T-helper 17 cell (primary cell): ENCODE measurements at regions not wholly inside any gene's neighbourhood (a gene's known extent, or its start where the extent isn't known, plus 50 kb on each side); places are given as distances from the start of the nearest gene placed in this dataset.
"Not testable (repeated sequence)": the region's sequence is repeated elsewhere in the genome, so short reads cannot be mapped to it uniquely, and the experiment has no call there.

Experiments
- ATAC-seq: fragments of 150-1000 bp; cut with Tn5 transposase; 2 replicates; pipeline ENCODE4 v1.10.0; 2021; ENCODE audit warnings: mild to moderate bottlenecking, moderate library complexity
- DNase-seq, 3 donors: peaks; one replicate each; pipeline versions ENCODE4 v3.0.0 to v3.0.0-alpha.2; 2020 to 2021
- H3K9me3 ChIP-seq: one replicate; pipeline ENCODE4 v1.7.0; 2013; ENCODE audit warnings: low read length, mild to moderate bottlenecking; ENCODE audit not compliant: control insufficient read depth, poor library complexity, severe bottlenecking
- H3K27ac Mint-ChIP-seq: one replicate; pipeline ENCODE4 v1.8.0; 2022; ENCODE audit warnings: mild to moderate bottlenecking, moderate library complexity, mixed read lengths
- H3K27me3 Mint-ChIP-seq: one replicate; pipeline ENCODE4 v1.8.0; 2022; ENCODE audit warnings: mixed read lengths
- H3K36me3 Mint-ChIP-seq: one replicate; pipeline ENCODE4 v1.8.0; 2022; ENCODE audit warnings: low read depth, mixed read lengths
- H3K4me1 Mint-ChIP-seq: one replicate; pipeline ENCODE4 v1.8.0; 2022; ENCODE audit warnings: mild to moderate bottlenecking, mixed read lengths
- H3K4me3 Mint-ChIP-seq: one replicate; pipeline ENCODE4 v1.8.0; 2022; ENCODE audit warnings: mild to moderate bottlenecking, moderate library complexity, mixed read lengths

DNA sequence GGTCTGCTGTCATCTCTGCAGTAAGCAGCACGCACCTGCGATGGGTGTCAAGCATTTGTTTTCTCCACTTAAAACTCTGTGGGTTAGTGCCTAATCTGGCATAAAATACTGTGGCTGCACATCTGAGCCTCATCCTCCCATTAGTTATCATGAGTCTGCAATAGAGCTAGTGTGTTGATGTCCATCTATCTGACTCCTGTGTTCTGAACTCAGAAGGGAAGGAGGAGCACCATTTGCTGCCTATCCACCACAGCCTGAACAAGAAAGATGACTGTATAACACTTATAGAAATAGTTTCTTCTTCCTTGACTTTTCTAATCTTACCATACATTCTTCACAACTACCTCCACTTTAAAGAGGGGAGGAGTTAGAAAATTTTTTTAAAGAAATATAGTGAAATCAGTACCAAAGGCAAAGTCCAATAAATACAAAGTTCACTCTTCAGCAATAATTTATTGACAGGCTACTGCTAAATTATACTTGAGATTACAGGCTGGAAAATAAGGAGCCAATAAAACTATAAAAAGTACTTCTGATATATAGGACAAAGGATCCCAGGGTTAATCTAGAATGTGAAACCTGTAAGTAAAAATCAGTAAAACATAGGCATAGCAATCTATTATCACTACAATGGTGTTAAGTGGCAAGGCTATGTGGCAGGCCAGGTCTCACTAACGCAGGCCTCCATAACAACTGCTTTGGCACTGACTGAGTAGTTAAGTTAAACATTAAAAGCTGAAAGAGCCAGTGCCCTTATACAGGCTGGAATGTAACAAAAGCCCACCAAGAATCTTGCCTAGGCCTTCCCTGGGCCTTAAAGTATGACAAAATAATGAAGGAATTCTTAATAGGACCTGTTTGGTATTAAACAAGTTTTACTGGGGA, 70.2 kb downstream of the LGALS9C start:
- H3K9me3 ChIP-seq, DNase-seq, H3K4me3 Mint-ChIP-seq, H3K27me3 Mint-ChIP-seq, H3K4me1 Mint-ChIP-seq, H3K36me3 Mint-ChIP-seq, H3K27ac Mint-ChIP-seq, ATAC-seq: not testable (repeated sequence)

DNA sequence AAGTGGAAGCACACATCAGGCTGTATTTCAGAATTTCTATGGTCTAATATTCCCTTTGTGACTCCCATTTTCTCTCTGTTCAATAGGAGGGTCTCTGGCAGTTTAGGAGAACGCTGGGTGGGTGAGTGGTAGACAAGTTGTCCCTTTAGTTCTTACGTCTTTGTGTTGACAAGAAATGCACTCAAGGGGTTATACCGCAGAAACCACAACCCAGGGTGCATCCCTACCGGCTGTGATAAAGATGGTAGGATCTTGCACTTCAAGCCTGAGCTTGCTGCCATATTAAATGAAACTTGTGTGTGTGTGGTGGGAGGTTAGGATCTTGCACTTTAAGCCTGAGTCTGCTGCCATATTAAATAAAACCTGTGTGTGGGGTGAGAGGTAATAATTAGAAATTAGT, 80.5 kb downstream of the LGALS9C start:
- not testable (repeated sequence) for H3K4me1 Mint-ChIP-seq, H3K4me3 Mint-ChIP-seq, H3K27ac Mint-ChIP-seq, H3K27me3 Mint-ChIP-seq, H3K36me3 Mint-ChIP-seq, DNase-seq, H3K9me3 ChIP-seq, ATAC-seq

DNA sequence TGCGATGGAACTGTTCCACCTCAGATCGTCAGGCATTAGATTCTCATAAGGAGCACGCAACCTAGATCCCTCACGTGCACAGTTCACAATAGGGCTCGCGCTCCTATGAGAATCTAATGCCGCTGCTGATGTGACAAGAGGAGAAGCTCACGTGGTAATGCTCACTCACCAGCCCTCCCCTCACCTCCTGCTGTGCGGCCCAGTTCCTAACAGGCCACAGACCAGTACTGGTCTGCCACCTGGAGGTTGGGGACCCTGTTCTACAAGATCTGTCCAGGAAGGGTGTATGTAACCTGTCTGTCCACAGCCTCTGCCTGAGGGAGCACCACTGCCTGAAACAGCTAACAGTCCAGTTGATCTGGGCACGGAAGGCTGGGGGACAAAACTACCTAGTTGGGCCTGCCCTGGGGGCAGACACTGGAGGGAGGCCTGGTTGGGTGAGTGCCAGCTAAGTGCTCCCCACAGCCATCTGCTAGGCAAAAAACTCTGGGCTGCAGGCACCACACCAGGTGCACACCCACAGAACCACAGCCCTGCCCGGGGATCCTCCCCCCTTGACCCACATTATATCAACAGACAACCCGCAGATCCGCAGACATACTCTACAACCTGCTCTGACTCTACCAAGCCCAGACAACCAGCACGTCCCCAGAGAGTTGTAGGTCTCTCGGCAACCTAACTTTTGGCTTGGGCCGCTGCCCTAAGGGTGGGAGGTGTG, 80.7 kb downstream of the TBC1D28 start:
- ATAC-seq (peak; percentile 96), DNase-seq (peak in 2 of 3 donors; percentile 34 to 49)
- Mint-ChIP-seq H3K27ac (peak overlapping the region; percentile 86), H3K4me3 (peak overlapping the region; percentile 86), H3K4me1 (peaks cover 12% of the 10 kb centered on the region)
- H3K9me3 ChIP-seq, H3K27me3 Mint-ChIP-seq, H3K36me3 Mint-ChIP-seq: not testable (repeated sequence)

DNA sequence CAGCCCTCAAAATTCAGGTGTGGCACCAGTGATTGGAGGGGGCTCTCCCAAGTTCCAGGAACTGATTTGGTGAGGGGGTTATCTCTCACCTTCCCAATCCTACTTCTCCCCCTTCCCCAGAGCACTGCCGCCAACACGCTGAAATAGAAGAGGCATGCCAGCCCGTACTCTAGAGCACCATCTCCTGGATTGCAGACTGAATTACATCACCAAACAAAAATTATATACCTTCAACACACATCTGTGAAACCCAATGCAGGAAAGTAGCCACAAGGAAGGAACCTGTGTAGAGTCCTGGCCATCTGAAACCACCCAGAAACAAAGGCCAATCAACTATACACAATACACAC, 80.1 kb downstream of the TBC1D28 start:
- not testable (repeated sequence) for H3K36me3 Mint-ChIP-seq, H3K9me3 ChIP-seq, H3K27me3 Mint-ChIP-seq
- Mint-ChIP-seq H3K27ac (peak overlapping the region; percentile 86), H3K4me3 (peak overlapping the region; percentile 86), H3K4me1 (peaks cover 12% of the 10 kb centered on the region)
- DNase-seq (peak in 2 of 3 donors; percentile 19 to 25), ATAC-seq (peak; percentile 79)

DNA sequence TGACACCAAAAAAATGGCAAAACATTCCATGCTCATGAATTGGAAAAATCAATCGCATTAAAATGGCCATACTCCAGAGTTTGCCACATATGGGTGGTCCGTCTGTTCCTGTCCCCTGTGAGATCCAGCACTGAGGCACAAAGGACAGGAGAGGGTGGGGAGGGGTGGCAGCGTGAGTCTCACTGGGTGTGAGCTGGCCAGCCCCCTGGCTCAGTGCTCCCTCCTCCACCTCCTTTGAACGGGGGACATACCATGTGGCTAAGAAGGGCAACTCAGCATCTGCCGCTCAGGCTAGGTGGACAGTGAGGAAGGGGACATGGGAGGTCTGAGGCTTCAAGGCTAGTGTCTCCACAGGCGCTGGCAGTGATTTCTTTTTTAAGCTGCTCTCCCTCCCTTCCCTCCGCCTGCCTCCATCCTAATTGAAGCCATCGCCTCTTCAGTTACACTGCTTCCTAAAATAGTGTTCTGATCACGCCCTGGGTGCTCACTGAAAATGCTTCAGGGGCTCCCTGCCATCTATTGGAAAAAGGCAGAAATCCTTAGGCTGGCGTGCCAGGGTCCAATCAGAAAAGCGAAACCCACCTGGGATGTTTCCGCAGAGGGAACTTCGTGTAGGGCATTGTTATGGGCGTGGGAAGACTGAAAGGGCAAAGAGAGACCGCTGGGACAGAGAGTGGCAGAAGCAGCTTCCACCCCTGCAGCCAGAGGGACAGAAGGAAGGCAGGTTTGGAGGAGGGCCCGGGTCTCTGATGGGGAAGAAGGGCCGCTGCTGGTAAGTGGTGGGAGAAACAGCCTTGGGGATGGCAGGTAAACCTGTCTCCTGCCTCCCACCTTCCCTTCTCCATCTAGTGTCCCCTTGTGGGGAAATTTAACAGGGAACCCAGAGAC, 75.8 kb downstream of the TBC1D28 start:
- ATAC-seq, H3K36me3 Mint-ChIP-seq, H3K27me3 Mint-ChIP-seq, H3K4me3 Mint-ChIP-seq, H3K27ac Mint-ChIP-seq, DNase-seq, H3K9me3 ChIP-seq: not testable (repeated sequence)
- peaks cover 14% of the 10 kb centered on the region for H3K4me1 Mint-ChIP-seq

DNA sequence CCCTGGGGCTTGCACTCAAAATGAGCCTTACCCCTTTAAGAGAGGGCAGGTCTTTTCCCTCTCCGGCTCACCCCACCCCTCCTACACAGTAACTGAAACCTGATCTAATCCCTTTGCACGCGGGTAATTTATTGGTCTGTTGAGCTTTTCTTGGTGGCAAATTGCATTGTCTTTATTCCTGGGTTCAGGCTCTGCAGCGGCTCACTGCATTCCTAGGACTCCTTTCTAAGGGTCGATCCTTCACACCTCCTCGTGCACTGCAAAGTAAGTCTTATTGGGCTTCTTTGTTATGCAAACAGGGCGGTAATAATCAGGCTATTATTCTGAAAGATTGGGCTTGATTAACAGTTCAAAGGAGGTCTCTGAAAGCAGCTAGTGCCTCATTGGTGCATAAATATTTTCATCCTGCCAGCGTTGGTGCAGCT, 74.7 kb downstream of the TBC1D28 start:
- ATAC-seq, H3K4me3 Mint-ChIP-seq, H3K27me3 Mint-ChIP-seq, H3K27ac Mint-ChIP-seq, DNase-seq, H3K36me3 Mint-ChIP-seq, H3K4me1 Mint-ChIP-seq, H3K9me3 ChIP-seq: not testable (repeated sequence)

DNA sequence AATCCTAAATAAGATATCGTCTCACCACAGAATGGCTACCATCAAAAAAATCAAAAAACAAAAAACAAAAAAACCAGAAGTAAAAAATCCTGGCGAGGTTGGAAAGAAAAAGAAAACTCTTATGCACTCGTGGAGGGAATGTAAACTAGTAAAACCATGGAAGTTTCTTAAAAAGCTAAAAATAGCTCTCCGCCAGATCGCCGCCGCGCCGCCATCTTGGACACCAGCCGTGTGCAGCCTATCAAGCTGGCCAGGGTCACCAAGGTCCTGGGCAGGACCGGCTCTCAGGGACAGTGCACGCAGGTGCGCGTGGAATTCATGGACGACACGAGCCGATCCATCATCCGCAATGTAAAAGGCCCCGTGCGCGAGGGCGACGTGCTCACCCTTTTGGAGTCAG, 71.7 kb downstream of the TBC1D28 start:
- DNase-seq, H3K27me3 Mint-ChIP-seq, H3K4me3 Mint-ChIP-seq, ATAC-seq, H3K9me3 ChIP-seq, H3K27ac Mint-ChIP-seq, H3K4me1 Mint-ChIP-seq, H3K36me3 Mint-ChIP-seq: not testable (repeated sequence)

DNA sequence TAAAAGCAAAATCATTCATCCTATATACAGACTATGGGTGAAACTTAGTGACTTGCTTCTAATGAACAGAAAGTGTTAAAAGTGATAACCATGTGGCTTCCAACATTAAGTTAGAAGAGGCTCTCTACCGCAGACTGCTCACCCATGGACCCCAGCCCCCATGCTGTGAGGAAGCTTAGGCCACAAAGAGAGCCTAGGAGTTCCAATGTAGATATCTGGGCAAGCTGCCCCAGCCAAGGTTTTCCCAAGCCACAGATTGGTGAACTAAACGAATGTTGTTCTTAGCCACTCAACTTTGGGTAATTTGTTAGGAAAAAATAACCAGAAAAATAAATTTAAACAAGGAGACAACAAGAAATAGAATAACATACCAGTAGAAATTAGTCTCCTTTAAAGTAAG, 70.1 kb downstream of the TBC1D28 start:
- not testable (repeated sequence) for DNase-seq, H3K4me3 Mint-ChIP-seq, H3K36me3 Mint-ChIP-seq, H3K4me1 Mint-ChIP-seq, H3K27ac Mint-ChIP-seq, ATAC-seq, H3K9me3 ChIP-seq, H3K27me3 Mint-ChIP-seq
